Limb (tissue), 2 donors: ENCODE measurements at regions not wholly inside any gene's neighbourhood (a gene's known extent, or its start where the extent isn't known, plus 50 kb on each side); places are given as distances from the start of the nearest gene placed in this dataset.
"Not testable (repeated sequence)": the region's sequence is repeated elsewhere in the genome, so short reads cannot be mapped to it uniquely, and the experiment has no call there.

Experiments
- DNase-seq, 2 donors: peaks; one replicate each; pipeline ENCODE4 v3.0.0-alpha.2; 2016; ENCODE audit errors: extremely low spot score in 2 of 2

- no peak for DNase-seq
These were observed 267.8 kb downstream of the MED10 start for GRCh38 chr5:6110441-6111005.

GRCh38 chr5:6108981-6109825, 269.1 kb downstream of the MED10 start:
- no peak for DNase-seq

GRCh38 chr5:6108540-6108848, 269.9 kb downstream of the MED10 start:
- no peak for DNase-seq

GRCh38 chr5:6107675-6108539, 270.4 kb downstream of the MED10 start:
- no peak for DNase-seq

GRCh38 chr5:6106756-6107155, 271.6 kb downstream of the MED10 start:
- DNase-seq: no peak

- DNase-seq: no peak
These were observed 273.0 kb downstream of the MED10 start for GRCh38 chr5:6105320-6105719.

- no peak for DNase-seq
These were observed 282.2 kb downstream of the MED10 start for GRCh38 chr5:6096101-6096500.

GRCh38 chr5:6094180-6094579, 284.2 kb downstream of the MED10 start:
- DNase-seq: not testable (repeated sequence)

- no peak for DNase-seq
These were observed 287.5 kb downstream of the MED10 start for GRCh38 chr5:6090838-6091237.

GRCh38 chr5:6090079-6090654, 288.2 kb downstream of the MED10 start:
- DNase-seq: no peak

- no peak for DNase-seq
These were observed 289.6 kb downstream of the MED10 start for GRCh38 chr5:6088706-6089105.

- DNase-seq: no peak
These were observed 290.8 kb downstream of the MED10 start for GRCh38 chr5:6087576-6087975.

- DNase-seq: no peak
These were observed 291.5 kb downstream of the MED10 start for GRCh38 chr5:6086871-6087270.

- no peak for DNase-seq
These were observed 292.9 kb downstream of the MED10 start for GRCh38 chr5:6085341-6085860.

- no peak for DNase-seq
These were observed 293.5 kb downstream of the MED10 start for GRCh38 chr5:6084836-6085235.

- no peak for DNase-seq
These were observed 294.0 kb downstream of the MED10 start for GRCh38 chr5:6084376-6084775.

- no peak for DNase-seq
These were observed 294.9 kb downstream of the MED10 start for GRCh38 chr5:6083311-6083978.

- DNase-seq: no peak
These were observed 295.7 kb downstream of the MED10 start for GRCh38 chr5:6082685-6083084.

- no peak for DNase-seq
These were observed 296.6 kb downstream of the MED10 start for GRCh38 chr5:6081727-6082210.

- no peak for DNase-seq
These were observed 297.2 kb downstream of the MED10 start for GRCh38 chr5:6080930-6081726.
